HUES64 (cell line): ENCODE measurements at regions not wholly inside any gene's neighbourhood (a gene's known extent, or its start where the extent isn't known, plus 50 kb on each side); places are given as distances from the start of the nearest gene placed in this dataset.
"Not testable (repeated sequence)": the region's sequence is repeated elsewhere in the genome, so short reads cannot be mapped to it uniquely, and the experiment has no call there.

Experiments
- H3K27ac ChIP-seq: 2 replicates; pipeline ENCODE4 v1.7.0; 2013; ENCODE audit warnings: low read depth, low read length, inconsistent platforms
- H3K27me3 ChIP-seq: 2 replicates; pipeline ENCODE4 v1.6.1; 2013; ENCODE audit warnings: mild to moderate bottlenecking, low read length; ENCODE audit not compliant: insufficient read depth
- H3K36me3 ChIP-seq: 2 replicates; pipeline ENCODE4 v1.6.1; 2013; ENCODE audit warnings: mild to moderate bottlenecking, low read length; ENCODE audit not compliant: insufficient read depth
- H3K4me1 ChIP-seq: 2 replicates; pipeline ENCODE4 v1.6.1; 2013; ENCODE audit warnings: mild to moderate bottlenecking, low read length, moderate library complexity; ENCODE audit not compliant: insufficient read depth
- H3K4me3 ChIP-seq: 2 replicates; pipeline ENCODE4 v1.5.1; 2013; ENCODE audit warnings: mild to moderate bottlenecking, low read length, moderate library complexity
- H3K9ac ChIP-seq: 2 replicates; pipeline ENCODE4 v1.6.1; 2013; ENCODE audit warnings: mild to moderate bottlenecking, low read depth, low read length
- H3K9me3 ChIP-seq: 2 replicates; pipeline ENCODE4 v1.6.1; 2013; ENCODE audit warnings: low read depth, low read length; ENCODE audit not compliant: insufficient read depth
- WGBS: fragments of 150-250, 120-280 bp; methylation state at CpG from one replicate; pipeline ENCODE4 v1.1.7; 2013; ENCODE audit warnings: missing lambda C conversion rate; 5-methylcytosine and 5-hydroxymethylcytosine counted together

GRCh38 chr12:125853670-125854069, 788.4 kb downstream of the AACS start:
- peaks cover 17% of the 10 kb centered on the region for H3K9me3 ChIP-seq

GRCh38 chr12:125856366-125856765, 791.1 kb downstream of the AACS start:
- Histone ChIP-seq H3K36me3 (no peaks in the 10 kb centered on the region), H3K9me3 (peaks cover 12% of the 10 kb centered on the region; the same call in 1 of the 2 replicates), H3K9ac (no peak overlapping the region), H3K27ac (no peak overlapping the region), H3K27me3 (no peaks in the 10 kb centered on the region), H3K4me3 (no peak overlapping the region), H3K4me1 (no peaks in the 10 kb centered on the region)
- WGBS, result 43% methylated on average over 3 of the region's 3 CpGs

More at GRCh38 chr12:125853670-125854069, 788.4 kb downstream of the AACS start:
- no peaks in the 10 kb centered on the region for H3K36me3 ChIP-seq
- no peaks in the 10 kb centered on the region for H3K4me1 ChIP-seq
- H3K4me3 ChIP-seq, result no peak overlapping the region
- no peak overlapping the region for H3K27ac ChIP-seq
- H3K27me3 ChIP-seq, result no peaks in the 10 kb centered on the region
- WGBS, result 40% methylated on average over 1 of the region's 1 CpG
- no peak overlapping the region for H3K9ac ChIP-seq

DNA sequence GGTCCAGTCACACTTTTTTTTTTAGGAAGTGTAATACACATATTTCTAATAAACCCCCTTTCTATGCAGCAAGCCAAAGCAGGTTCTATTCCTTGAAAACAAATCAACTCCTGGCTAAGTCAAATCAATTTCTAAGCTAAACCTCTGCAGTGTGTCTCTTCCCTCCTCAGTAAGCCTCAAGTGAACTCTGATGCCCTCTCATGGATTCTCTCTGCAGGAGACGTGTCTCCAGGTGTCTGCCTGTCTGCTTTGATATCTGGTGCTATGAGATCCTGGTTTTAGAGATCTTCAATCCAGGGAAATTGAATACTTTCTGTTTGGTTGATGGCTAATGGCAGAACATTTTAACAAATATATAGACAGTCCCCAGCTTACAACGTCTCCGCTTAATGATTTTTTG, 791.7 kb downstream of the AACS start:
- Histone ChIP-seq H3K4me3 (no peak overlapping the region), H3K9me3 (peaks cover 12% of the 10 kb centered on the region; the same call in 1 of the 2 replicates), H3K27ac (no peak overlapping the region), H3K27me3 (no peaks in the 10 kb centered on the region), H3K9ac (no peak overlapping the region), H3K4me1 (no peaks in the 10 kb centered on the region), H3K36me3 (no peaks in the 10 kb centered on the region)
- 27% methylated on average over 1 of the region's 3 CpGs for WGBS

GRCh38 chr12:125860672-125861288, 795.5 kb downstream of the AACS start:
- WGBS, result 80% methylated on average over 17 of the region's 17 CpGs
- no peak overlapping the region for H3K9ac ChIP-seq
- no peak overlapping the region for H3K4me3 ChIP-seq
- peaks cover 32% of the 10 kb centered on the region for H3K9me3 ChIP-seq
- H3K4me1 ChIP-seq, result no peaks in the 10 kb centered on the region
- no peak overlapping the region for H3K27ac ChIP-seq
- H3K27me3 ChIP-seq, result no peaks in the 10 kb centered on the region
- no peaks in the 10 kb centered on the region for H3K36me3 ChIP-seq

DNA sequence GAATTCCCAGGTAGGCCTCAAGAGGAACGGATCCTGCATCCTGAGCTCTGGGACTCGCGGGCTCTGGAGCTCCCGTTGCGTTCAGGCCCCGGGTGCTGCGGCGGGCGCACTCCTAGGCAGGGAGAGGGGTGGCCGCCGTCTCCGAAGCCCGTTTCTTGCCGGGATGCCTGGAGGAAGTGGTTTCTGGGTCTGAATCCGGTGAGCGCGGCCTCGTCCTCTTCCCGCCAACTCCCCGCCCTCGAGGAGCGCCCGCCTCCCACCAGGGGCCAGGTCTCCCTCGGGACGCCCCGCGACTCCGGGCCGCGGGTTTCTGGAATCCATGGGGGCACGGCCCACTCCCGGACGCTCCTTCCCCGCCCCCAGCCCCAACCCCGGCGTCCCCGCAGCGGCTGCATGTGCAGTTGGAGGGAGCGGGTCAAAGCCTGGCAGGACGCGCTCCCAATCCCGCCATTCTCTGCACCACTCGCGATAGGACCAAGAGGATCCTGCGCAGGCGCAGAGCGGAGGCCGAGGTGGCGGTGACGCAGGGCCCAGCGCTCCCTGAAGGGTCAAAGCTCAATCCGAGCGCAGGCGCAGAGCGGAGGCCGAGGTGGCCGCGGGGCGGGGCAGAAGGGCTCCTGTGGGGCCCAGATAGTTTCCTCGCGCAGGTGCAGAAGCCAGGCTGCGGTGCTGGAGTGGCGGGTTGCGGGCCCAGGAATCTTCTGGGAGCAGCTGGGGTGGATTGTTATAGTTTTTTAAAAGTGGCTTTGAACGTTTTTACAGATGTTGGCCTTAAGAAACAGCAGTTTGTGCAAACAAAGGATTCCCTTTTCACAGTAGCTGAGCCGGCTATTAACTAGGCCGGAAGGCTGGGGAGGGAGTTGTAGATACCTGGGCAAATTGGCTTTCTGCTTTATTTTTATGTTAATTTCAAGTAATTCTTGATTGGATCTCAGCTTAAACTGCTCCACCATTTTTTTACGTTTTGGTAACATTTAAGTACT, 796.4 kb downstream of the AACS start:
- Histone ChIP-seq H3K36me3 (no peaks in the 10 kb centered on the region), H3K27me3 (no peaks in the 10 kb centered on the region), H3K4me3 (no peak overlapping the region), H3K27ac (no peak overlapping the region), H3K9ac (no peak overlapping the region), H3K4me1 (no peaks in the 10 kb centered on the region), H3K9me3 (peaks cover 38% of the 10 kb centered on the region)
- WGBS, result 95% methylated on average over 67 of the region's 68 CpGs

DNA sequence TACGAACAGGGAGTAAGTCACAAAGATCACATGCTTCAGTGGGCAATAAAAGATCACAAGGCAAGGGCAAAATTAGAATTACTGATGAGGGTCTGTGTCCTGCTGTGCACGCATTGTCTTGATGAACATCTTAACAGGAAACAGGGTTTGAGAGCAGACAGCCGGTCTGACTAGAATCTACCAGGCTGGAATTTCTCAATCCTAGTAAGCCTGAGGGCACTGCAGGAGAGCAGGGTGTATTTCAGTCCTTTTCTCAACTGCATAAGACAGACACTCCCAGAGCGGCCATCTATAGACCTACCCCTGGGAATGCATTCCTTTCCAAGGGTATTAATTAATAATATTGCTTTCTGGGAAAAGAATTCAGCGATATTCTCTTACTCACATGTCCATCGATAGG, 800.0 kb downstream of the AACS start:
- H3K36me3 ChIP-seq, H3K27ac ChIP-seq, H3K9ac ChIP-seq, H3K27me3 ChIP-seq, H3K4me3 ChIP-seq, H3K4me1 ChIP-seq: not testable (repeated sequence)
- WGBS, result 71% methylated on average over 5 of the region's 6 CpGs
- peaks cover 36% of the 10 kb centered on the region for H3K9me3 ChIP-seq

DNA sequence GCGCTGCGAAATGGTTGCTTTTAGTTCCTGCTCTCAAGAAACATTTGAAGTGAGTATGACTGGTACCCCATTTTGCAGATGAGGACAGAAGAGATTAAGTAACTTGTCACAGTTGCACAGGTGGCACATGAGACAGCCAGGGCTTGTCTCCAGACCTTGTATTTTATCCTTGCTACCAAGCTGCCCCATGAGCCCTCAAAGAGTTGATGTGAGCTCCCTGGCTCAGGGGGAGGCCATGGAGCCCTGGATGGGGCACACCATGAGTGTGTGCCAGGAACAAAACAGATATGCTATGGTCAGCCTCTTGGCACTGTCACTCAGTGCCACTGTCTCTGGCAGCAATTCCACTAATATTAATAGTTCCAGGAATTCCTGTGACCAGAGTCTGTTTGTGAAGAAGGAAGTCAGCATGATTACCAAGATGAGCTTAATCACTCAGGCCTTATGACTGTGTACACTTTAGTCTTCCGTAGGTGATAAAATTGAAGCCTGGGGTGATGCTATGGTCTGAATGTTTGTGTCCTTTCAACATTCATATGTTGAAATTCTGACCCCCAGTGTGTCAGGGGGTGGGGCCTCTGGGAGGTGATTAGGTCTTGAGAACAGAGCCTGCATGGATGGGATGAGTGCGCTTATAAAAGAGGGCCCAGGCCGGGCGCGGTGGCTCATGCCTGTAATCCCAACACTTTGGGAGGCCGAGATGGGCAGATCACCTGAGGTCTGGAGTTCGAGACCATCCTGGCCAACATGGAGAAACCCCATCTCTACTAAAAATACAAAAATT, 806.8 kb downstream of the AACS start:
- H3K4me1 ChIP-seq, result no peaks in the 10 kb centered on the region
- 91% methylated on average over 9 of the region's 9 CpGs for WGBS
- no peak overlapping the region for H3K27ac ChIP-seq
- H3K36me3 ChIP-seq, result no peaks in the 10 kb centered on the region
- no peaks in the 10 kb centered on the region for H3K27me3 ChIP-seq
- H3K9ac ChIP-seq, result no peak overlapping the region
- H3K4me3 ChIP-seq, result no peak overlapping the region
- H3K9me3 ChIP-seq, result peaks cover 9% of the 10 kb centered on the region; the same call in 1 of the 2 replicates

DNA sequence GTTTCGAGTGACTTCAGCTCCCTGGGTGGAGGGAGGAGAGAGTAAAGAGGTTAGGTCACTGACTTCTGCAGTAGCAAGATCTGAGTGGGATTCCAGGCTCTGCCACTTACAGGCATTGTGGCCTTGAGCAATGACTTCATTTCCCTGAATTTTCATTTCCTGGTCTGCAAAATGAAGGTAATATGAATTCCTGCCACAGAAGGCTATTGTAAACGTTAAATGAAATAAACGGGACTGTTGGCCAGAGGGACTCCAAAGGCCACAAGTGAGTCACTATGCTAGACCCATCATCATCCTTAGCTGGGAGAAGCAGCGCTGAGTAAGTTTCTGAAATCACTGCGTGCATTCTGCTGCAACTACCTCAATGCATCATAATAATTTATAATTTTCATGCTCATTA, 807.8 kb downstream of the AACS start:
- H3K9me3 ChIP-seq, result peaks cover 9% of the 10 kb centered on the region; the same call in 1 of the 2 replicates
- H3K4me3 ChIP-seq, result no peak overlapping the region
- H3K9ac ChIP-seq, result no peak overlapping the region
- 81% methylated on average over 4 of the region's 5 CpGs for WGBS
- H3K27ac ChIP-seq, result no peak overlapping the region
- H3K27me3 ChIP-seq, result no peaks in the 10 kb centered on the region
- H3K36me3 ChIP-seq, result no peaks in the 10 kb centered on the region
- H3K4me1 ChIP-seq, result no peaks in the 10 kb centered on the region

- Histone ChIP-seq H3K4me3 (no peak overlapping the region), H3K27ac (no peak overlapping the region), H3K9me3 (no peaks in the 10 kb centered on the region), H3K9ac (no peak overlapping the region), H3K27me3 (no peaks in the 10 kb centered on the region), H3K36me3 (no peaks in the 10 kb centered on the region), H3K4me1 (no peaks in the 10 kb centered on the region)
- WGBS, result 58% methylated on average over 4 of the region's 4 CpGs
These were observed 813.2 kb downstream of the AACS start for GRCh38 chr12:125878483-125878882.

DNA sequence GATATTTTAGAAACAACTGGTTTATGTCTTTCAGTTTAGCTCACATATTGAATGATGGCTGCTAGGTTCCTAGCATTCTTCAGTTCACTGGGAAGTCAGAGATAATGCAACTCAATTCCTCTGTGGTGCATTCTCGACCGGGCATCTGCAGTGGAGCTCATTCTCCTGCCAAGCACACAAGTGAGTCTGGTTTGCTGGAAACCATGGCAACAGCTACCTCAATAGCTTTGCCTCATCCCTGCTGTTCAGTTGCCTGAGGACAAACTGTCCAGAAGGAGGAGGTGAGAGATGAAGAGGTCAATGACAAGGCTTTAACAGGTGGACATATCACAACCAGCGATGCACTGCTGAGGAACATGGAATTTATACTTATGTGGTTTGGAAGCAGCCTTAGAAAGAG, 816.9 kb downstream of the AACS start:
- Histone ChIP-seq H3K27me3 (no peaks in the 10 kb centered on the region), H3K36me3 (no peaks in the 10 kb centered on the region), H3K4me3 (no peak overlapping the region), H3K9me3 (peaks cover 6% of the 10 kb centered on the region; the same call in 1 of the 2 replicates), H3K4me1 (no peaks in the 10 kb centered on the region), H3K27ac (no peak overlapping the region), H3K9ac (no peak overlapping the region)
- WGBS, result 84% methylated on average over 3 of the region's 3 CpGs

DNA sequence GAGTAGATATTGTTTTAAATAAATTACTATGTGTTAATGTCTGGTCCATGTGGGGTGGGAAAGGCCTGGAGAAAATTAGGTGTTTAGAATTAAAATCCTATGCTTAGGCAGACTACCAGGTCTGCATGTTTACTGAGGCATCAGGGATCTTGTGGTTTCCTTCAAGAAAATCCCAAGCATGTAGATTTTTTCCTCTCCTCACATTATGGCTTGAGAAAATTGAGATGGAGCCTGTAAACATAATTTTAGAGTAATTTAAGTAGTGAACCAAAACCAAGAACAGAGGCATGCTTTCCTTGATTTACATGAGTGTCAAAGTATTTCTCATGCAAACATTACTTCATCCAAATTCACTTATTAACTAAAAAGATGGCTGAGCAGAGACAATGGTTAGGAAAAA, 823.7 kb downstream of the AACS start:
- H3K4me3 ChIP-seq, result no peak overlapping the region
- peaks cover 10% of the 10 kb centered on the region; the same call in 1 of the 2 replicates for H3K9me3 ChIP-seq
- H3K36me3 ChIP-seq, result no peaks in the 10 kb centered on the region
- peaks cover 9% of the 10 kb centered on the region; the same call in 1 of the 2 replicates for H3K4me1 ChIP-seq
- H3K27me3 ChIP-seq, result no peaks in the 10 kb centered on the region
- no peak overlapping the region for H3K9ac ChIP-seq
- H3K27ac ChIP-seq, result no peak overlapping the region
